GM12878 (cell line): ENCODE measurements at regions not wholly inside any gene's neighbourhood (a gene's known extent, or its start where the extent isn't known, plus 50 kb on each side); places are given as distances from the start of the nearest gene placed in this dataset.

Experiments
- ATAC-seq: fragments of 200-7000 bp; cut with Tn5 transposase; 3 replicates; pipeline ENCODE4 v1.9.1; 2020; ENCODE audit warnings: mild to moderate bottlenecking, moderate library complexity
- BruUV-seq: library from RNA; stranded (reverse); fragments of 400-500 nt; replicated peaks from 2 replicates; lab custom pipeline; 2021; lab: Mats Ljungman, UMichigan
- CTCF ChIA-PET: fragments of 300-600 bp; sonication (Branson Sonifier 250); formaldehyde crosslinking; extraction: SDS; loops from one replicate; lab custom pipeline; 2021; ENCODE audit warnings: inconsistent platforms; lab: Yijun Ruan, JAX
- POLR2A ChIA-PET: fragments of 350-600 bp; formaldehyde crosslinking; extraction: SDS; loops from one replicate; lab custom pipeline; 2021; ENCODE audit warnings: inconsistent platforms; lab: Charles Lee
- RAD21 ChIA-PET: fragments of 300-600 bp; sonication (Branson Sonifier 250); formaldehyde crosslinking; loops from one replicate; lab custom pipeline; 2023; ENCODE audit warnings: antibody characterized with exemption; ENCODE audit not compliant: unreplicated experiment; lab: Charles Lee
- SMC1A ChIA-PET: fragments of 300-600 bp; sonication (Branson Sonifier 250); formaldehyde crosslinking; loops from one replicate; lab custom pipeline; 2023; ENCODE audit not compliant: unreplicated experiment, uncharacterized antibody; lab: Charles Lee
- DNase-seq: peaks from one replicate; pipeline ENCODE4 v3.0.0-alpha.2; 2011; ENCODE audit warnings: low read depth, low spot score
- FAIRE-seq: peaks from 3 replicates; lab custom pipeline; 2011; peaks lifted over from hg19 to GRCh38; lab: Jason Lieb, UNC
- H2AFZ ChIP-seq: 2 replicates; pipeline ENCODE4 v1.6.0; 2011; ENCODE audit warnings: low read depth, low read length, control low read depth; ENCODE audit not compliant: control insufficient read depth
- H3K27ac ChIP-seq: 2 replicates; pipeline ENCODE4 v1.5.1; 2011; ENCODE audit warnings: control low read depth; ENCODE audit not compliant: control insufficient read depth, insufficient read depth
- H3K27me3 ChIP-seq, 2 experiments: replicated peaks in 1 of 2; 2 replicates each; pipeline versions ENCODE4 v1.6.0 to v1.6.1; 2011; ENCODE audit warnings: low read length in 1 of 2; ENCODE audit not compliant: control insufficient read depth in 2 of 2, insufficient read depth in 2 of 2
- H3K36me3 ChIP-seq, 2 experiments: 2 replicates each; pipeline ENCODE4 v1.5.1; 2011; ENCODE audit warnings: low read length in 1 of 2; ENCODE audit not compliant: control insufficient read depth in 2 of 2, insufficient read depth in 2 of 2
- H3K4me1 ChIP-seq: 2 replicates; pipeline ENCODE4 v1.6.1; 2011; ENCODE audit warnings: mild to moderate bottlenecking, low read length, moderate library complexity, mixed read lengths; ENCODE audit not compliant: control insufficient read depth, insufficient read depth
- H3K4me2 ChIP-seq: 2 replicates; pipeline ENCODE4 v1.6.0; 2011; ENCODE audit warnings: control low read depth; ENCODE audit not compliant: control insufficient read depth, insufficient read depth
- H3K4me3 ChIP-seq: fragments of 200-600 bp; sonication (generic); 2 replicates; pipeline ENCODE4 v1.5.1; 2016
- H3K79me2 ChIP-seq: 2 replicates; pipeline ENCODE4 v1.6.0; 2011; ENCODE audit warnings: low read length; ENCODE audit not compliant: control insufficient read depth, insufficient read depth
- H3K9ac ChIP-seq: 2 replicates; pipeline ENCODE4 v1.8.0; 2011; ENCODE audit warnings: low read length, control low read depth, mixed read lengths; ENCODE audit not compliant: control insufficient read depth, insufficient read depth
- H3K9me3 ChIP-seq: replicated peaks from 3 replicates; pipeline ENCODE4 v1.5.1; 2011; ENCODE audit warnings: mild to moderate bottlenecking, low read length; ENCODE audit not compliant: control insufficient read depth, insufficient read depth
- H4K20me1 ChIP-seq: 2 replicates; pipeline ENCODE4 v1.6.0; 2011; ENCODE audit not compliant: control insufficient read depth, insufficient read depth
- E2F8 ChIP-seq: fragments of 450-650 bp; IDR thresholded peaks from 2 replicates; pipeline ENCODE4 v1.6.1; 2018; ENCODE audit warnings: mild to moderate bottlenecking, low read depth, moderate library complexity; ENCODE audit not compliant: partially characterized antibody
- MTA2 ChIP-seq: fragments of 450-650 bp; IDR thresholded peaks from 2 replicates; pipeline ENCODE4 v1.6.1; 2016; ENCODE audit warnings: low read depth, mild to moderate bottlenecking, moderate library complexity
- NR2C2 ChIP-seq: IDR thresholded peaks from 2 replicates; pipeline ENCODE4 v1.6.1; 2011; ENCODE audit warnings: borderline replicate concordance, low read depth; ENCODE audit not compliant: control insufficient read depth, insufficient read length
- WGBS: methylation state at CpG from one replicate; pipeline ENCODE4 v1.1.6; 2016; ENCODE audit warnings: low lambda C conversion rate; ENCODE audit not compliant: insufficient replicate concordance, insufficient coverage; ENCODE audit errors: missing lambda C conversion rate; 5-methylcytosine and 5-hydroxymethylcytosine counted together
- in situ Hi-C: fragments of 300-500 bp; cut with MboI; formaldehyde crosslinking; loops from 9 replicates; pipeline ENCODE4 v1.14.3; 2018; ENCODE audit warnings: mixed read lengths
- intact Hi-C: fragments of 100-400 bp; cut with micrococcal nuclease; formaldehyde crosslinking; loops from one replicate; pipeline ENCODE4 v1.14.2; 2022; ENCODE audit not compliant: unreplicated experiment

GRCh38 chr2:196372276-196372809 lies 201.0 kb upstream of the STK17B start (continued):
- no peak for TF ChIP-seq NR2C2
- TF ChIP-seq, all 136 proteins: peak for 0

- intact Hi-C loops = no loop called here
- WGBS = 70% methylated on average over 6 of the region's 6 CpGs
- H3K9ac ChIP-seq = no peak overlapping the region
- no peak overlapping the region for H3K4me3 ChIP-seq
- H3K27me3 ChIP-seq = no peaks in the 10 kb centered on the region
- CTCF ChIA-PET = interaction anchor here (0.6 to 1.4 kb wide), 7 partner anchors 10 to 304 kb away, joined by 3 to 5 read pairs (median 3); partner anchors contain the start of gene DNAH7
- FAIRE-seq = no peak
- no peak overlapping the region for H3K4me2 ChIP-seq
- RAD21 ChIA-PET = interaction anchor here (1.5 kb wide), 1 partner anchor 35 kb away, joined by 3 read pairs; no protein-coding TSS in a partner anchor
- no peak overlapping the region for H3K27ac ChIP-seq
- DNase-seq = no peak
- H3K4me1 ChIP-seq = peaks cover 15% of the 10 kb centered on the region
- SMC1A ChIA-PET = interaction anchor here (0.7 to 4.0 kb wide), 9 partner anchors 10 to 91 kb away, joined by 3 to 19 read pairs (median 4); no protein-coding TSS in a partner anchor
- H3K79me2 ChIP-seq = peaks cover 20% of the 10 kb centered on the region
- H2AFZ ChIP-seq = no peak overlapping the region
- H3K9me3 ChIP-seq = peaks cover 29% of the 10 kb centered on the region
- no peak for ATAC-seq
- peaks cover 0 to 10% of the 10 kb centered on the region in 2 experiments for H3K36me3 ChIP-seq
- BruUV-seq = no TSS peak
- TF ChIP-seq E2F8 (no peak), MTA2 (no peak)
- H4K20me1 ChIP-seq = no peaks in the 10 kb centered on the region
- in situ Hi-C loops = no loop called here
- POLR2A ChIA-PET = interaction anchor here (2.1 kb wide), 1 partner anchor 71 kb away, joined by 4 read pairs; no protein-coding TSS in a partner anchor
Observed at GRCh38 chr2:196372811-196373664, 201.7 kb upstream of the STK17B start.
